ENCODE measurements at regions not wholly inside any gene's neighbourhood (a gene's known extent, or its start where the extent isn't known, plus 50 kb on each side); places are given as distances from the start of the nearest gene placed in this dataset.
"Not testable (repeated sequence)": the region's sequence is repeated elsewhere in the genome, so short reads cannot be mapped to it uniquely, and the experiment has no call there.

DNA sequence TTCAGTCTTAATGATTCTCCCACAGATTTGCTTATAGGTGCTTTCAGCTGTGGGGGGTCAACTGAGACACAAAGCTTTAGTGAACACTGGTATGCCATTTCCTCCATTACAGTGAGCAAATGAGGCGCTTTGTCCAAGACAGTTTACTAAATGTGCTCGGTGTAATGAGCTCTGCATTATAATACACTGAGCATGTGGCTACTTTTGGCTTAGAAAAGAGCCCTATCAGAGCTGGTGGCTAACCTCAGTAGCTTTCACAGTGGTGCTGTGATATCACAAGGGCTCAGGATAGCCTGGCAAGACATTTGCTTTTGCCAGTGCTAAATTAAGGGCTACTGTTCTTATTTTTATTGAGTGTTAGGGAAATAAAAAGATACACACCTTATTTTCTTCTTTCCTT, 749.7 kb upstream of the ARPP21 start:
- no peak for DNase-seq (ENCODE audit: low read depth)
- H3K4me3 ChIP-seq (ENCODE audit: low read depth, low read length) = no peak overlapping the region
- TF ChIP-seq, protein P1, sequence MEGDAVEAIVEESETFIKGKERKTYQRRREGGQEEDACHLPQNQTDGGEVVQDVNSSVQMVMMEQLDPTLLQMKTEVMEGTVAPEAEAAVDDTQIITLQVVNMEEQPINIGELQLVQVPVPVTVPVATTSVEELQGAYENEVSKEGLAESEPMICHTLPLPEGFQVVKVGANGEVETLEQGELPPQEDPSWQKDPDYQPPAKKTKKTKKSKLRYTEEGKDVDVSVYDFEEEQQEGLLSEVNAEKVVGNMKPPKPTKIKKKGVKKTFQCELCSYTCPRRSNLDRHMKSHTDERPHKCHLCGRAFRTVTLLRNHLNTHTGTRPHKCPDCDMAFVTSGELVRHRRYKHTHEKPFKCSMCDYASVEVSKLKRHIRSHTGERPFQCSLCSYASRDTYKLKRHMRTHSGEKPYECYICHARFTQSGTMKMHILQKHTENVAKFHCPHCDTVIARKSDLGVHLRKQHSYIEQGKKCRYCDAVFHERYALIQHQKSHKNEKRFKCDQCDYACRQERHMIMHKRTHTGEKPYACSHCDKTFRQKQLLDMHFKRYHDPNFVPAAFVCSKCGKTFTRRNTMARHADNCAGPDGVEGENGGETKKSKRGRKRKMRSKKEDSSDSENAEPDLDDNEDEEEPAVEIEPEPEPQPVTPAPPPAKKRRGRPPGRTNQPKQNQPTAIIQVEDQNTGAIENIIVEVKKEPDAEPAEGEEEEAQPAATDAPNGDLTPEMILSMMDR (IDR thresholded peaks at IDR 0.05; ENCODE audit: insufficient read depth, low read depth, low read length, missing control alignments) = no peak

DNA sequence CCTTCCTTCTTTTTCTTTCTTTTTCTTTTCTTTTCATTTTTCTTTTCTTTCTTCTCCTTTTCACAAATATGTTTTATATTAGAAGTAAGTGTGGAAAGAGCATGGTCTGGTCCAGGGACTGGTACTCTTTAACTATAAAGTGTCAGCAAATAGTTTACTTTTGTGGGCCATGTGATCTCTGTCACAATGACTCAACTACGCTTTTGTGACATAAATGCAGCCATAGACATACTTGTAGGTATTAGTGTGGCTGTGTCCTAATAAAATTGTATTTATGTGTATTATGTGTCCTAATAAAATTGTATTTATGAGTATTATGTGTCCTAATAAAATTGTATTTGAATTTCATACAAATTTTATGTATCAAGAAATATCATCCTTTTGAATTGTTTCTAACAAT, 749.1 kb upstream of the ARPP21 start:
- TF ChIP-seq, protein P1 (IDR thresholded peaks at IDR 0.05; ENCODE audit: insufficient read depth, low read depth, low read length, missing control alignments) = no peak
- DNase-seq (ENCODE audit: low read depth) = no peak
- no peak overlapping the region for H3K4me3 ChIP-seq (ENCODE audit: low read depth, low read length)

DNA sequence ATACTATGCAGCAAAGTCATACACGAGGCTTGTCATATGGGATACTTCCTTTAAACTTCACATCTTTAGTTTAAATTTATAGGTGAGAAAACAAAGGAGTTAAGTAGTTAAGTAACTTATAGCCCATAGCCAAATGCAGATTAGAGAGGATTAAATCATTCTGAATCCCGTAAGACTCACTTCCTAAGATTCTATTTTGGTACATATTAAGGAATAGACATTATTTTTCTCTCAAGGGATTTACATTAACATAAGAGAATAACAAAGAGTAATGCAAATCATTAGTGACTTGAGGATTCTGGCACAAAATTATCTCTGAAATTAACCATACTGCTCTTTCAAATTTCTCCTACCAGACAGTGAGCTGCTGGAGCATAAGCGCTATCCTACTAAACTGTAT, 747.4 kb upstream of the ARPP21 start:
- no peak overlapping the region for H3K4me3 ChIP-seq (ENCODE audit: low read depth, low read length)
- TF ChIP-seq, protein P1 (IDR thresholded peaks at IDR 0.05; ENCODE audit: insufficient read depth, low read depth, low read length, missing control alignments) = no peak
- no peak for DNase-seq (ENCODE audit: low read depth)

DNA sequence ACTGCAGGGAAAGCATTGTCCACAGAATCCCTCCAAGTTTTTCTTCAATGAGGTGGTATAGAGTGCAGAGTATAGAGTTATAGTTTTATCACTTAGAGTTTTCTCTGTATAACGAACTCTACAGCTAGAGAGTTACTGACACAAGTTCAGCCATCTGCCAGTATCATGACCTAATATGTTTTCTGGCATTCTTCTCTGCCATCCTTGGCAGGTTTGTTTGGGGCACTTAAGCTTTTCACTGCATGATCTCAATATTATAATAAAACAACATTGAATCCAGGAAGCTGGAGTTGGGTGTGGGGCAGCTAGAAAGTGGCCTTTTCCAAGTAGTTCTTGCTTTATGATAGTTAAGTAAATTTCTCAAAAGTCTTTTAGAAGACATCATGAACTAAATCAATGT, 743.5 kb upstream of the ARPP21 start:
- no peak overlapping the region for H3K4me3 ChIP-seq (ENCODE audit: low read depth, low read length)
- no peak for DNase-seq (ENCODE audit: low read depth)
- TF ChIP-seq, protein P1 (IDR thresholded peaks at IDR 0.05; ENCODE audit: insufficient read depth, low read depth, low read length, missing control alignments) = no peak

DNA sequence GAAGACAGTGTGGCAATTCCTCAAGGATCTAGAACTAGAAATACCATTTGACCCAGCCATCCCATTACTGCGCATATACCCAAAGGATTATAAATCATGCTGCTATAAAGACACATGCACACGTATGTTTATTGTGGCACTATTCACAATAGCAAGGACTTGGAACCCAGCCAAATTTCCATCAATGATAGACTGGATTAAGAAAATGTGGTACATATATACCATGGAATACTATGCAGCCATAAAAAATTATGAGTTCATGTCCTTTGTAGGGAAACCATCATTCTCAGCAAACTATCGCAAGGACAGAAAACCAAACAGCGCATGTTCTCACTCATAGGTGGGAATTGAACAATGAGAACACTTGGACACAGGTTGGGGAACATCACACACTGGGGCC, 729.6 kb upstream of the ARPP21 start:
- not testable (repeated sequence) for H3K4me3 ChIP-seq (ENCODE audit: low read depth, low read length); DNase-seq (ENCODE audit: low read depth)

DNA sequence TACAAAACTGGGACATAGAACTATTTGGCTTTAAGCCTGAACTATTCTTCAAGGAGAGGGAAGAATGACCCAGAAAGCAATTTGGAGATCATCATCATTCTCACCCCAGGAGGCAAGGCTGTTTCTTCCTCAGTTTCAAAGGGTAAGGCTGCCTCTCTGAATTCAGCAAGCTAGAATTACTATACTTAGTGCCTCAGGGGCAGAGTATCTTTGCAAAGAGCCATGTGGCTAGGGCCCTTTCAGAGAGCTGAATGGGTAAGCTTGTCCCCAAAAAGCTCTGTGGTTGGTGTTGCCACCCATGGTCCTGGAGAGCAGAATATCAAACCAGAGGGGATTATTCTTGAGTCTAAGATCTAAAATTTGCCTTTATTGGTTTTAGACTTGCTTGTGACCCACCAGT, 720.3 kb upstream of the ARPP21 start:
- no peak overlapping the region for H3K4me3 ChIP-seq (ENCODE audit: low read depth, low read length)
- DNase-seq (ENCODE audit: low read depth) = no peak
- TF ChIP-seq, protein P1 (IDR thresholded peaks at IDR 0.05; ENCODE audit: insufficient read depth, low read depth, low read length, missing control alignments) = no peak

DNA sequence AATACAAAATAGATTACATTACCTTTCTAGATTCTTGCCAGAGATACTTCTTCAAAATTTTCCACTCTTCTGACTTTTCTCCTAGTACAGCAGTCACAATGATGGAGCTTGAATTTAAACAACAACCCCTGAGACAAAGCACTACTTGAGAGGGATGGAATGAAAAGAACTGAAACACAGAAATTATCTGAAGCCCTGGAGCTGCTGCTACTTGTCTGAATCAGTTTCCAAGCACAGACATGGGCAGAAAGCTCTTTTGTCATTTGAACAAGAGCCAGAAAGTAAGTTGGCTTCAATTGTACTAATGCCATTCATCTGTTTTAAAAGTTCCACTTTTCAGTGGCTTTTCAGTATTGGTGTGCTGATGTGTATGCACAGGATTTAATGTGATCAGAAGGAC, 718.5 kb upstream of the ARPP21 start:
- no peak for DNase-seq (ENCODE audit: low read depth)
- TF ChIP-seq, protein P1 (IDR thresholded peaks at IDR 0.05; ENCODE audit: insufficient read depth, low read depth, low read length, missing control alignments) = no peak
- H3K4me3 ChIP-seq (ENCODE audit: low read depth, low read length) = no peak overlapping the region

DNA sequence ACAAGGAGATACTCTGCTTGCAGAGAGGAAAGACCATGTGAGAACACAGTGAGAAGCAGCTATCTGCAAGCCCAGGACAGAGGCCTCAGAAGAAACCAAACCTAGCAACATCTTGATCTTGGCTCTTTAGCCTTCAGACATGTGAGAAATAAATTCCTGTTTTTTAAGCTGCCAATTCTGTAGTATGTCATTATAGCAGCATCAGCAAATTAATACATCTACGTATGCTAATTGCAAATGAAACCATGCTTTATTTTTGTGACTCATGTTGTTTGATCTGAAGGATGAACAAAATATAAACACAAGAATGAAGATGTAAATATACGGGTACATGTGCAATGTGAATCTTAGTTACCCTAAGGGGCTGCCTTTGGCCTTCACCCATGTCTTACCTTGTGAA, 714.4 kb upstream of the ARPP21 start:
- no peak for DNase-seq (ENCODE audit: low read depth)
- H3K4me3 ChIP-seq (ENCODE audit: low read depth, low read length) = no peak overlapping the region
- TF ChIP-seq, protein P1 (IDR thresholded peaks at IDR 0.05; ENCODE audit: insufficient read depth, low read depth, low read length, missing control alignments) = no peak
